Glutamatergic neuron (in vitro differentiated cells): ENCODE measurements at regions not wholly inside any gene's neighbourhood (a gene's known extent, or its start where the extent isn't known, plus 50 kb on each side); places are given as distances from the start of the nearest gene placed in this dataset.

Experiments used
- DNase-seq: peaks from one replicate; pipeline ENCODE4 v3.0.0; 2022
- H3K27ac Mint-ChIP-seq: one replicate; pipeline ENCODE4 v1.8.0; 2020; ENCODE audit warnings: mild to moderate bottlenecking, mixed read lengths, inconsistent platforms; ENCODE audit not compliant: unreplicated experiment
- H3K27me3 Mint-ChIP-seq: one replicate; pipeline ENCODE4 v1.8.0; 2020; ENCODE audit warnings: mild to moderate bottlenecking, moderate library complexity, mixed read lengths, inconsistent platforms; ENCODE audit not compliant: unreplicated experiment
- H3K36me3 Mint-ChIP-seq: one replicate; pipeline ENCODE4 v1.8.0; 2020; ENCODE audit warnings: mild to moderate bottlenecking, mixed read lengths, inconsistent platforms; ENCODE audit not compliant: unreplicated experiment
- H3K4me1 Mint-ChIP-seq: one replicate; pipeline ENCODE4 v1.8.0; 2020; ENCODE audit warnings: mild to moderate bottlenecking, low read depth, mixed read lengths, inconsistent platforms; ENCODE audit not compliant: unreplicated experiment
- H3K4me3 Mint-ChIP-seq: one replicate; pipeline ENCODE4 v1.8.0; 2020; ENCODE audit warnings: mild to moderate bottlenecking, mixed read lengths, inconsistent platforms; ENCODE audit not compliant: unreplicated experiment
- H3K9me3 Mint-ChIP-seq: one replicate; pipeline ENCODE4 v1.8.0; 2020; ENCODE audit warnings: mild to moderate bottlenecking, moderate library complexity, mixed read lengths, inconsistent platforms; ENCODE audit not compliant: unreplicated experiment
- CTCF ChIP-seq: fragments of 200-600 bp; sonication (generic); IDR thresholded peaks from one replicate; pipeline ENCODE4 v1.5.0; 2021; ENCODE audit not compliant: partially characterized antibody, unreplicated experiment

GRCh38 chr1:29712284-29712651, 475.9 kb downstream of the PTPRU start:
- H3K27ac Mint-ChIP-seq, result no peak overlapping the region
- H3K4me3 Mint-ChIP-seq, result no peak overlapping the region
- H3K4me1 Mint-ChIP-seq, result peaks cover 29% of the 10 kb centered on the region
- H3K36me3 Mint-ChIP-seq, result peaks cover 10% of the 10 kb centered on the region
- H3K27me3 Mint-ChIP-seq, result peaks cover 4% of the 10 kb centered on the region
- TF ChIP-seq CTCF, result no peak
- no peak for DNase-seq
- H3K9me3 Mint-ChIP-seq, result peaks cover 13% of the 10 kb centered on the region

- Mint-ChIP-seq H3K4me1 (peaks cover 29% of the 10 kb centered on the region), H3K4me3 (no peak overlapping the region)
These were observed 475.4 kb downstream of the PTPRU start for GRCh38 chr1:29711582-29712283.

GRCh38 chr1:29709704-29710280, 473.5 kb downstream of the PTPRU start:
- TF ChIP-seq CTCF, result no peak
- Mint-ChIP-seq H3K27me3 (peaks cover 9% of the 10 kb centered on the region), H3K4me3 (no peak overlapping the region), H3K4me1 (peaks cover 41% of the 10 kb centered on the region), H3K9me3 (peaks cover 17% of the 10 kb centered on the region), H3K27ac (peak overlapping the region; percentile 98), H3K36me3 (peaks cover 4% of the 10 kb centered on the region)
- no peak for DNase-seq

More at GRCh38 chr1:29711582-29712283, 475.4 kb downstream of the PTPRU start:
- no peak for TF ChIP-seq CTCF
- Mint-ChIP-seq H3K27me3 (peaks cover 4% of the 10 kb centered on the region), H3K9me3 (peaks cover 10% of the 10 kb centered on the region), H3K27ac (no peak overlapping the region), H3K36me3 (peaks cover 7% of the 10 kb centered on the region)
- DNase-seq, result no peak

GRCh38 chr1:29708796-29709703, 472.7 kb downstream of the PTPRU start:
- Mint-ChIP-seq H3K9me3 (peaks cover 17% of the 10 kb centered on the region), H3K4me1 (peaks cover 44% of the 10 kb centered on the region), H3K27ac (peak overlapping the region; percentile 98), H3K4me3 (peak overlapping the region; percentile 63), H3K36me3 (peaks cover 4% of the 10 kb centered on the region), H3K27me3 (peaks cover 11% of the 10 kb centered on the region)
- TF ChIP-seq CTCF, result no peak
- no peak for DNase-seq
